ENCODE measurements at regions not wholly inside any gene's neighbourhood (a gene's known extent, or its start where the extent isn't known, plus 50 kb on each side); places are given as distances from the start of the nearest gene placed in this dataset.

DNA sequence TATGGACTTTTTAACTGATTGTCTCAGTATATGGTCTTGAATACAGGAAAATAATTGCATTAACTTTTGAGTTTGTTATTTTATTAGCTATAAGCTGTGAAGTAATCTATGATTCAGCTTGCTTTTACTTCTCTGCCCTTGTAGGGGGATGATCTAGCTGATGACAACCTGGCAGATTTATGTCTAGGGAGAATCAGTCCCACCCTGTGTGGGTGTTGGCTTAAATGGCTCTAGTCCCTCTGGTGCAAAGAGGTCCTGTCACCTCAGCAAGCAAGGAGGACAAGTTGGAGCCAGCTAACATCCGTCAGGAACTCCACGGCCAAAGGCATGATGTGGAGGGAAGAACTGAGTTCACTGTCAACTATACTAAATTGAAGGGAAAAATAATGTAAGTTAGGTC is 495.3 kb downstream of the BMP2 start:
- Histone ChIP-seq H2AK5ac (ENCODE audit: low read length, severe bottlenecking) (no peak overlapping the region), H3K4ac (ENCODE audit: low read depth in 1 of 2, low read length in 2 of 2) (no peak overlapping the region), H3K79me1 (replicated peaks; ENCODE audit: low read length, poor library complexity, severe bottlenecking) (no peaks in the 10 kb centered on the region), H3K4me2 (ENCODE audit: low read length, poor library complexity, severe bottlenecking) (no peak overlapping the region), H4K91ac (ENCODE audit: low read length) (no peak overlapping the region), H2BK120ac (ENCODE audit: low read depth, low read length) (no peak overlapping the region), H3K36me3 (ENCODE audit: control insufficient read depth in 1 of 2, insufficient read depth in 2 of 2, low read depth in 1 of 2, low read length in 2 of 2) (no peaks in the 10 kb centered on the region), H3K4me3 (ENCODE audit: insufficient read depth in 1 of 2, low read depth in 1 of 2, low read length in 2 of 2) (no peak overlapping the region), H2BK5ac (ENCODE audit: low read depth, low read length, poor library complexity, severe bottlenecking) (no peak overlapping the region), H2AFZ (ENCODE audit: low read depth, low read length) (no peak overlapping the region), H2BK15ac (ENCODE audit: low read depth, poor library complexity, severe bottlenecking) (no peak overlapping the region), H3K9ac (ENCODE audit: low read length) (no peak overlapping the region), H3K9me3 (ENCODE audit: control insufficient read depth, low read length) (no peaks in the 10 kb centered on the region), H3K27me3 (ENCODE audit: control insufficient read depth in 1 of 2, insufficient read depth in 1 of 2, low read length in 2 of 2) (no peaks in the 10 kb centered on the region), H3K4me1 (ENCODE audit: control insufficient read depth, insufficient read depth, low read depth, low read length) (no peaks in the 10 kb centered on the region), H2BK12ac (ENCODE audit: low read length in 2 of 2) (no peak overlapping the region), H3K18ac (ENCODE audit: low read depth in 1 of 2, low read length in 2 of 2) (no peak overlapping the region), H3K14ac (ENCODE audit: low read length in 2 of 2) (no peak overlapping the region), H4K8ac (ENCODE audit: low read length) (no peak overlapping the region), H3K27ac (ENCODE audit: low read length, poor library complexity, severe bottlenecking) (no peak overlapping the region), H3K23ac (ENCODE audit: low read length in 2 of 2) (no peak overlapping the region)
- 90% methylated on average over 2 of the region's 2 CpGs for WGBS
- DNase-seq: no peak

DNA sequence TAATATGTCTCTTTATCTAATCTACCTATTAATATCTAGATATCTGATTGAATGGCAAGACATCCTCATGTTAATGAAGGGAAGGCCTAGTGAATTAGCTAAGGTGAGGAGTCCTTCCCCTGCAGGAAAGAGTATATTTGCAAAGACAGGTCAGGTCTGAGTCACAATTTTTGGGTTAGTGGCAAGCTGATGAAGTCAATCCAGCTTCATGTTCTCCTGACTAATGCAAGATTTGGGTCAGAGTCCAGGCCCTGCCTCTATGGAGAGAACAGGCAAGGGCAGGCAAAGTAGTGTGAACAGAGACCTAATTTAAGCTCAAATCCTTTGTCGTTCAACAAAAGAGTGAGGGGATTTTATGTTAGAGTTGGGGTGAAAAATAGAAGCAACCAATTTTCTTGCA is 496.7 kb downstream of the BMP2 start:
- Histone ChIP-seq H3K9me3 (ENCODE audit: control insufficient read depth, low read length) (no peaks in the 10 kb centered on the region), H2BK5ac (ENCODE audit: low read depth, low read length, poor library complexity, severe bottlenecking) (no peak overlapping the region), H2BK12ac (ENCODE audit: low read length in 2 of 2) (no peak overlapping the region), H3K4me1 (ENCODE audit: control insufficient read depth, insufficient read depth, low read depth, low read length) (no peaks in the 10 kb centered on the region), H2AK5ac (ENCODE audit: low read length, severe bottlenecking) (no peak overlapping the region), H3K4me3 (ENCODE audit: insufficient read depth in 1 of 2, low read depth in 1 of 2, low read length in 2 of 2) (no peak overlapping the region), H3K23ac (ENCODE audit: low read length in 2 of 2) (no peak overlapping the region), H3K4me2 (ENCODE audit: low read length, poor library complexity, severe bottlenecking) (no peak overlapping the region), H3K36me3 (ENCODE audit: control insufficient read depth in 1 of 2, insufficient read depth in 2 of 2, low read depth in 1 of 2, low read length in 2 of 2) (no peaks in the 10 kb centered on the region), H3K18ac (ENCODE audit: low read depth in 1 of 2, low read length in 2 of 2) (no peak overlapping the region), H3K9ac (ENCODE audit: low read length) (no peak overlapping the region), H4K8ac (ENCODE audit: low read length) (no peak overlapping the region), H4K91ac (ENCODE audit: low read length) (no peak overlapping the region), H3K14ac (ENCODE audit: low read length in 2 of 2) (no peak overlapping the region), H3K27me3 (ENCODE audit: control insufficient read depth in 1 of 2, insufficient read depth in 1 of 2, low read length in 2 of 2) (no peaks in the 10 kb centered on the region), H3K27ac (ENCODE audit: low read length, poor library complexity, severe bottlenecking) (no peak overlapping the region), H2AFZ (ENCODE audit: low read depth, low read length) (no peak overlapping the region), H2BK120ac (ENCODE audit: low read depth, low read length) (no peak overlapping the region), H3K4ac (ENCODE audit: low read depth in 1 of 2, low read length in 2 of 2) (no peak overlapping the region), H2BK15ac (ENCODE audit: low read depth, poor library complexity, severe bottlenecking) (no peak overlapping the region), H3K79me1 (replicated peaks; ENCODE audit: low read length, poor library complexity, severe bottlenecking) (no peaks in the 10 kb centered on the region)
- 77% methylated on average over 1 of the region's 1 CpG for WGBS
- no peak for DNase-seq

DNA sequence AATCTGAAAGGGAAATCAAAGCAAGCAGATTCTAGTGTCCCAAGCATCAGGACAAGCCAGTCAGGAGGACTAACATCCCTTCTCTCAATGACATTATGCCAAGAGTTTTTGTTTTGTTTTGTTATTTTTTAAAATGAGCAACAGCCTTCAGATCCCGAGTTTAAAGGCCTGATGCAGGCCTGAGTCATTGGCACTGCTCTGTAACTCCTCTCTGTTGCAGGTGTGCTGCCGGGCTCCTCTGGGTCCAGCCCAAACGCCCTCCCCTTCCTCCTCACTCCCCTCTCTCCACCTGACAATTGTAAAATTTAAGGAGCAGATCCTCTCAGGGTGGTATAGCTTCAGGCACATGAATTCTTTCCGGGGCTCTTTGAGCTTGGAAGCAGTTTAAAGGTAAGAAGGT is 502.0 kb downstream of the BMP2 start:
- H2BK12ac ChIP-seq (ENCODE audit: low read length in 2 of 2): no peak overlapping the region
- WGBS: 85% methylated on average over 3 of the region's 4 CpGs
- no peak overlapping the region for H4K8ac ChIP-seq (ENCODE audit: low read length)
- no peaks in the 10 kb centered on the region for H3K79me1 ChIP-seq (replicated peaks; ENCODE audit: low read length, poor library complexity, severe bottlenecking)
- no peak overlapping the region for H3K4me2 ChIP-seq (ENCODE audit: low read length, poor library complexity, severe bottlenecking)
- H2AK5ac ChIP-seq (ENCODE audit: low read length, severe bottlenecking): no peak overlapping the region
- H3K9me3 ChIP-seq (ENCODE audit: control insufficient read depth, low read length): no peaks in the 10 kb centered on the region
- no peak overlapping the region for H3K4ac ChIP-seq (ENCODE audit: low read depth in 1 of 2, low read length in 2 of 2)
- no peak overlapping the region for H3K14ac ChIP-seq (ENCODE audit: low read length in 2 of 2)
- H2BK15ac ChIP-seq (ENCODE audit: low read depth, poor library complexity, severe bottlenecking): no peak overlapping the region
- H3K4me1 ChIP-seq (ENCODE audit: control insufficient read depth, insufficient read depth, low read depth, low read length): no peaks in the 10 kb centered on the region
- H2AFZ ChIP-seq (ENCODE audit: low read depth, low read length): no peak overlapping the region
- H3K9ac ChIP-seq (ENCODE audit: low read length): no peak overlapping the region
- no peak for DNase-seq
- H3K4me3 ChIP-seq (ENCODE audit: insufficient read depth in 1 of 2, low read depth in 1 of 2, low read length in 2 of 2): no peak overlapping the region
- H2BK5ac ChIP-seq (ENCODE audit: low read depth, low read length, poor library complexity, severe bottlenecking): no peak overlapping the region
- no peak overlapping the region for H4K91ac ChIP-seq (ENCODE audit: low read length)
- H3K23ac ChIP-seq (ENCODE audit: low read length in 2 of 2): no peak overlapping the region
- H3K27me3 ChIP-seq (ENCODE audit: control insufficient read depth in 1 of 2, insufficient read depth in 1 of 2, low read length in 2 of 2): no peaks in the 10 kb centered on the region
- H3K27ac ChIP-seq (ENCODE audit: low read length, poor library complexity, severe bottlenecking): no peak overlapping the region
- no peaks in the 10 kb centered on the region for H3K36me3 ChIP-seq (ENCODE audit: control insufficient read depth in 1 of 2, insufficient read depth in 2 of 2, low read depth in 1 of 2, low read length in 2 of 2)
- H2BK120ac ChIP-seq (ENCODE audit: low read depth, low read length): no peak overlapping the region
- H3K18ac ChIP-seq (ENCODE audit: low read depth in 1 of 2, low read length in 2 of 2): no peak overlapping the region

DNA sequence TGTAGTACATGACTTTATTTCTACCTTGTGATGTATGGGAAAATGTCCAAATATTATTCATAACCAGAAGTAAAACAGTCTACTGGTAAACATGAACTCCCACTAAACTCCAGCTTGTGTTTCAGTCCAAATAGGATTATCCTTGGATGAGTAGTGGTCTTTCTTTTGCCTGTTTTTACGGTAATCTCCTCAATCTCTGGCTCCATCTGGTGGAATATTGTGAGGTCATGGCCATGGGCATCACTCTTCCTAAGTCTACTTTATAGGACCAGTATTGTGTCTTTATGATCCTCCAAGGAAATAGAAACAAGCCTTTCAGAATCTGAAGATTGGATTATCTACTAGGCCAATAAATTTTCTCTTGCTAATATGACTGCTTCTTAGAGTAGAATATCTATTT is 505.0 kb downstream of the BMP2 start:
- H3K23ac ChIP-seq (ENCODE audit: low read length in 2 of 2): no peak overlapping the region
- H3K4me2 ChIP-seq (ENCODE audit: low read length, poor library complexity, severe bottlenecking): no peak overlapping the region
- no peak overlapping the region for H2BK15ac ChIP-seq (ENCODE audit: low read depth, poor library complexity, severe bottlenecking)
- H3K4ac ChIP-seq (ENCODE audit: low read depth in 1 of 2, low read length in 2 of 2): no peak overlapping the region
- H2BK120ac ChIP-seq (ENCODE audit: low read depth, low read length): no peak overlapping the region
- no CpG with 5 or more reads among the region's 1 CpG for WGBS
- no peaks in the 10 kb centered on the region for H3K36me3 ChIP-seq (ENCODE audit: control insufficient read depth in 1 of 2, insufficient read depth in 2 of 2, low read depth in 1 of 2, low read length in 2 of 2)
- no peak overlapping the region for H3K18ac ChIP-seq (ENCODE audit: low read depth in 1 of 2, low read length in 2 of 2)
- H3K14ac ChIP-seq (ENCODE audit: low read length in 2 of 2): no peak overlapping the region
- H2AFZ ChIP-seq (ENCODE audit: low read depth, low read length): no peak overlapping the region
- H3K27ac ChIP-seq (ENCODE audit: low read length, poor library complexity, severe bottlenecking): no peak overlapping the region
- no peak overlapping the region for H2BK12ac ChIP-seq (ENCODE audit: low read length in 2 of 2)
- peaks cover 0 to 4% of the 10 kb centered on the region in 2 experiments for H3K27me3 ChIP-seq (ENCODE audit: control insufficient read depth in 1 of 2, insufficient read depth in 1 of 2, low read length in 2 of 2)
- H4K91ac ChIP-seq (ENCODE audit: low read length): no peak overlapping the region
- no peak overlapping the region for H2BK5ac ChIP-seq (ENCODE audit: low read depth, low read length, poor library complexity, severe bottlenecking)
- no peaks in the 10 kb centered on the region for H3K9me3 ChIP-seq (ENCODE audit: control insufficient read depth, low read length)
- no peak overlapping the region for H3K9ac ChIP-seq (ENCODE audit: low read length)
- H3K79me1 ChIP-seq (replicated peaks; ENCODE audit: low read length, poor library complexity, severe bottlenecking): no peaks in the 10 kb centered on the region
- H4K8ac ChIP-seq (ENCODE audit: low read length): no peak overlapping the region
- H3K4me3 ChIP-seq (ENCODE audit: insufficient read depth in 1 of 2, low read depth in 1 of 2, low read length in 2 of 2): no peak overlapping the region
- no peak for DNase-seq
- no peaks in the 10 kb centered on the region for H3K4me1 ChIP-seq (ENCODE audit: control insufficient read depth, insufficient read depth, low read depth, low read length)
- H2AK5ac ChIP-seq (ENCODE audit: low read length, severe bottlenecking): no peak overlapping the region
